ENCODE measurements at regions not wholly inside any gene's neighbourhood (a gene's known extent, or its start where the extent isn't known, plus 50 kb on each side); places are given as distances from the start of the nearest gene placed in this dataset.

GRCh38 chr18:72104851-72105250 lies 439.3 kb downstream of the CBLN2 start:
- Histone ChIP-seq H3K27me3 (ENCODE audit: control insufficient read depth in 2 of 2, insufficient read depth in 2 of 2, low read length in 2 of 2) (no peaks in the 10 kb centered on the region), H3K9me3 (replicated peaks in 1 of 2; ENCODE audit: control insufficient read depth in 1 of 2, insufficient read depth in 1 of 2, low read length in 2 of 2) (no peaks in the 10 kb centered on the region), H3K27ac (ENCODE audit: low read depth in 1 of 2, low read length in 2 of 2) (no peak overlapping the region), H3K4me3 (replicated peaks in 1 of 3; ENCODE audit: low read depth in 2 of 3, low read length in 3 of 3) (no peak overlapping the region), H4K20me1 (ENCODE audit: insufficient read depth, low read length) (no peaks in the 10 kb centered on the region), H3K36me3 (replicated peaks in 1 of 2; ENCODE audit: control insufficient read depth in 1 of 2, insufficient read depth in 2 of 2, low read length in 2 of 2) (no peaks in the 10 kb centered on the region), H2AFZ (ENCODE audit: insufficient read depth, low read depth, low read length, poor library complexity, severe bottlenecking) (no peak overlapping the region), H3K4me1 (ENCODE audit: control insufficient read depth in 1 of 2, insufficient read depth in 2 of 2, low read length in 2 of 2) (no peaks in the 10 kb centered on the region), H3K9ac (ENCODE audit: insufficient read depth, low read length, poor library complexity, severe bottlenecking) (no peak overlapping the region), H3K4me2 (replicated peaks; ENCODE audit: extremely low read depth, low read length, poor library complexity, severe bottlenecking) (no peak overlapping the region), H3K79me2 (ENCODE audit: insufficient read depth, low read length) (no peaks in the 10 kb centered on the region)
- WGBS (ENCODE audit: insufficient coverage), result no CpG with 5 or more reads among the region's 4 CpGs
- intact Hi-C loops (cut with micrococcal nuclease), result no loop called here
- Mint-ChIP-seq H3K9me3 (no peaks in the 10 kb centered on the region), H3K27me3 (ENCODE audit: low read depth in 3 of 3) (peaks cover 0 to 3% (median 3%) of the 10 kb centered on the region in 3 donors), H3K27ac (no peak overlapping the region), H3K4me3 (no peak overlapping the region), H3K36me3 (no peaks in the 10 kb centered on the region), H3K4me1 (no peaks in the 10 kb centered on the region)
- TF ChIP-seq, protein P1, sequence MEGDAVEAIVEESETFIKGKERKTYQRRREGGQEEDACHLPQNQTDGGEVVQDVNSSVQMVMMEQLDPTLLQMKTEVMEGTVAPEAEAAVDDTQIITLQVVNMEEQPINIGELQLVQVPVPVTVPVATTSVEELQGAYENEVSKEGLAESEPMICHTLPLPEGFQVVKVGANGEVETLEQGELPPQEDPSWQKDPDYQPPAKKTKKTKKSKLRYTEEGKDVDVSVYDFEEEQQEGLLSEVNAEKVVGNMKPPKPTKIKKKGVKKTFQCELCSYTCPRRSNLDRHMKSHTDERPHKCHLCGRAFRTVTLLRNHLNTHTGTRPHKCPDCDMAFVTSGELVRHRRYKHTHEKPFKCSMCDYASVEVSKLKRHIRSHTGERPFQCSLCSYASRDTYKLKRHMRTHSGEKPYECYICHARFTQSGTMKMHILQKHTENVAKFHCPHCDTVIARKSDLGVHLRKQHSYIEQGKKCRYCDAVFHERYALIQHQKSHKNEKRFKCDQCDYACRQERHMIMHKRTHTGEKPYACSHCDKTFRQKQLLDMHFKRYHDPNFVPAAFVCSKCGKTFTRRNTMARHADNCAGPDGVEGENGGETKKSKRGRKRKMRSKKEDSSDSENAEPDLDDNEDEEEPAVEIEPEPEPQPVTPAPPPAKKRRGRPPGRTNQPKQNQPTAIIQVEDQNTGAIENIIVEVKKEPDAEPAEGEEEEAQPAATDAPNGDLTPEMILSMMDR (IDR thresholded peaks at IDR 0.05), result no peak
- no peak for DNase-seq

- Mint-ChIP-seq H3K9me3 (peaks cover 0 to 6% (median 0%) of the 10 kb centered on the region in 7 donors), H3K4me3 (no peak overlapping the region), H3K36me3 (no peaks in the 10 kb centered on the region), H3K27me3 (ENCODE audit: low read depth in 3 of 3) (peaks cover 0 to 1% (median 0%) of the 10 kb centered on the region in 3 donors), H3K4me1 (no peaks in the 10 kb centered on the region), H3K27ac (no peak overlapping the region)
- Histone ChIP-seq H3K36me3 (replicated peaks in 1 of 2; ENCODE audit: control insufficient read depth in 1 of 2, insufficient read depth in 2 of 2, low read length in 2 of 2) (no peaks in the 10 kb centered on the region), H3K27ac (ENCODE audit: low read depth in 1 of 2, low read length in 2 of 2) (no peak overlapping the region), H3K9ac (ENCODE audit: insufficient read depth, low read length, poor library complexity, severe bottlenecking) (no peak overlapping the region), H4K20me1 (ENCODE audit: insufficient read depth, low read length) (no peaks in the 10 kb centered on the region), H2AFZ (ENCODE audit: insufficient read depth, low read depth, low read length, poor library complexity, severe bottlenecking) (no peak overlapping the region), H3K79me2 (ENCODE audit: insufficient read depth, low read length) (no peaks in the 10 kb centered on the region), H3K9me3 (replicated peaks in 1 of 2; ENCODE audit: control insufficient read depth in 1 of 2, insufficient read depth in 1 of 2, low read length in 2 of 2) (peaks cover 0 to 4% of the 10 kb centered on the region in 2 donors), H3K27me3 (ENCODE audit: control insufficient read depth in 2 of 2, insufficient read depth in 2 of 2, low read length in 2 of 2) (no peaks in the 10 kb centered on the region), H3K4me2 (replicated peaks; ENCODE audit: extremely low read depth, low read length, poor library complexity, severe bottlenecking) (no peak overlapping the region), H3K4me3 (replicated peaks in 1 of 3; ENCODE audit: low read depth in 2 of 3, low read length in 3 of 3) (no peak overlapping the region), H3K4me1 (ENCODE audit: control insufficient read depth in 1 of 2, insufficient read depth in 2 of 2, low read length in 2 of 2) (no peaks in the 10 kb centered on the region)
- TF ChIP-seq, protein P1 (IDR thresholded peaks at IDR 0.05), result no peak
- WGBS (ENCODE audit: insufficient coverage), result 78% methylated on average over 2 of the region's 2 CpGs
- intact Hi-C loops (cut with micrococcal nuclease), result no loop called here
- DNase-seq, result no peak
Measured at GRCh38 chr18:72102412-72102811, 441.7 kb downstream of the CBLN2 start.

Data from CD14-positive monocyte (primary cell).